ENCODE measurements at regions not wholly inside any gene's neighbourhood (a gene's known extent, or its start where the extent isn't known, plus 50 kb on each side); places are given as distances from the start of the nearest gene placed in this dataset.

GRCh38 chr14:86311151-86311550, 781.2 kb downstream of the FLRT2 start:
- TF ChIP-seq CTCF (IDR thresholded peaks at IDR 0.05; ENCODE audit: low read depth, low read length, missing input control), result no peak
- no peak for TF ChIP-seq ZBTB33 (IDR thresholded peaks at IDR 0.05)
- TF ChIP-seq TAF1 (conservative IDR thresholded peaks at IDR 0.05), result no peak
- TF ChIP-seq YY1 (IDR thresholded peaks at IDR 0.05), result no peak
